Adrenal gland (tissue), 5 donors: ENCODE measurements at regions not wholly inside any gene's neighbourhood (a gene's known extent, or its start where the extent isn't known, plus 50 kb on each side); places are given as distances from the start of the nearest gene placed in this dataset.

Source experiments
- POLR2A ChIP-seq, 2 donors: fragments of 450-650 bp; IDR thresholded peaks; one replicate each; pipeline ENCODE4 v1.6.1; 2017; ENCODE audit warnings: antibody characterized with exemption in 2 of 2, mild to moderate bottlenecking in 2 of 2, moderate library complexity in 1 of 2
- TF ChIP-seq, protein P1 (sequence below), 6 experiments: fragments of 450-650 bp in 4 of 6; fragments of 200-600 bp in 2 of 6; sonication (generic) in 1 of 6; IDR thresholded peaks; 1 replicate in 5 of 6; 2 replicates in 1 of 6; pipeline versions ENCODE4 v1.5.1 to v1.8.0; 2016 to 2021; ENCODE audit warnings: antibody characterized with exemption in 6 of 6, mild to moderate bottlenecking in 2 of 6, moderate library complexity in 1 of 6
- donor health status: DM: no; HTN: no; CAD: no.

DNA sequence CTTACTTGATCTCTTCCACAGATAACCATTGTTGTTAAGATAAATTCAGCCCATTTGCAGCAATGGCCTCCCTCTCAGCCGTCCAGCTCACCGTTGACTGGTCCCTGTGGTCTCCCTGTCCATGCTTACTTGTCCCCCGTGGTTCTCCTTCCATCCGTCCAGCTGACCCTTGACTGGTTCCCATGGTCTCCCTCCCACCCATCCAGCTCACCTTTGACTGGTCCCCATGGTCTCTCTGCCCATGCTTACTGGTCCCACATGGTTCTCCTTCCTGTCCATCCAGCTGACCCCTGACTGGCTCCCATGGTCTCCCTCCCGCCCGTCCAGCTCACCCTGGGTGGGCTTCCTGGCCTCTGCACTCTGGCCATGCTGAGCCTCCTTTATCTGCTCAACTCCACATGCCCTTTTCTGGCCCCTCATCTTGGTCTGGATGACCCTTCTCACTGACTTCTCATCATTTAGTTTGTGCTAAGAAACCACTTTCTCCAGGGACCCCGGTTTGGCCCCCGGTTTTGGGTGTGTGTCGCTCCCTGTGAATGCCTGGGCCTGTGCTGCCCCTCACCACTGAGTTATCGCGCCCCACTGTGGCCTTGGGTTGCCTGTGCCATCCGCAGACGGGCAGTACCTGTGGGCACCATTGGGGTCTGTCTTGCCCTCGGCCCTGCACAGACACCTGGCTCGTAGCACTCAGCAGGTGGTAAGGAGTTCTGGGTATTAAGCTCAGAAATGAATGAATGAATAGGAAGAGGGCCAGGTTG, 146.4 kb downstream of the ERMARD start:
- no peak for TF ChIP-seq POLR2A (IDR thresholded peaks at IDR 0.05)
- TF ChIP-seq, protein P1, sequence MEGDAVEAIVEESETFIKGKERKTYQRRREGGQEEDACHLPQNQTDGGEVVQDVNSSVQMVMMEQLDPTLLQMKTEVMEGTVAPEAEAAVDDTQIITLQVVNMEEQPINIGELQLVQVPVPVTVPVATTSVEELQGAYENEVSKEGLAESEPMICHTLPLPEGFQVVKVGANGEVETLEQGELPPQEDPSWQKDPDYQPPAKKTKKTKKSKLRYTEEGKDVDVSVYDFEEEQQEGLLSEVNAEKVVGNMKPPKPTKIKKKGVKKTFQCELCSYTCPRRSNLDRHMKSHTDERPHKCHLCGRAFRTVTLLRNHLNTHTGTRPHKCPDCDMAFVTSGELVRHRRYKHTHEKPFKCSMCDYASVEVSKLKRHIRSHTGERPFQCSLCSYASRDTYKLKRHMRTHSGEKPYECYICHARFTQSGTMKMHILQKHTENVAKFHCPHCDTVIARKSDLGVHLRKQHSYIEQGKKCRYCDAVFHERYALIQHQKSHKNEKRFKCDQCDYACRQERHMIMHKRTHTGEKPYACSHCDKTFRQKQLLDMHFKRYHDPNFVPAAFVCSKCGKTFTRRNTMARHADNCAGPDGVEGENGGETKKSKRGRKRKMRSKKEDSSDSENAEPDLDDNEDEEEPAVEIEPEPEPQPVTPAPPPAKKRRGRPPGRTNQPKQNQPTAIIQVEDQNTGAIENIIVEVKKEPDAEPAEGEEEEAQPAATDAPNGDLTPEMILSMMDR (IDR thresholded peaks at IDR 0.05), result no peak
